ENCODE measurements at regions not wholly inside any gene's neighbourhood (a gene's known extent, or its start where the extent isn't known, plus 50 kb on each side); places are given as distances from the start of the nearest gene placed in this dataset.
A peak's percentile ranks its signal among the peaks of the same experiment; 100 is the strongest.
"Not testable (repeated sequence)": the region's sequence is repeated elsewhere in the genome, so short reads cannot be mapped to it uniquely, and the experiment has no call there.

DNA sequence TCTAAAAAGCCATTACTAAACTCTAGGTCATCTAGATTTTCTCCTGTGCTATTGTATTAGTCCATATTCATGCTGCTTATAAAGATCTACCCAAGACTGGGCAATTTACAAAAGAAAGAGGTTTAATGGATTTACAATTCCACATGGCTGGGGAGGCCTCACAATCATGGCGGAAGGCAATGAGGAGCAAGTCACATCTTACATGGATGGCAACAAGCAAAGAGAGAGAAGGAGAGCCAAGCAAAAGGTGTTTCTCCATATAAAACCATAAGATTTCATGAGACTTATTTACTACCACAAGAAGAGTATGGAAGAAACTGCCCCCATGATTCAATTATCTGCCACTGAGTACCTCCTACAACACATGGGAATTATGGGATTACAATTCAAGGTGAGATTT is 69.6 kb upstream of the CCDC6 start:
- not testable (repeated sequence) for DNase-seq

- peak; percentile 73 for DNase-seq
Observed at GRCh38 chr10:59971915-59972314, 65.6 kb upstream of the CCDC6 start.

GRCh38 chr10:59970396-59971368 is 64.3 kb upstream of the CCDC6 start:
- DNase-seq = no peak

DNA sequence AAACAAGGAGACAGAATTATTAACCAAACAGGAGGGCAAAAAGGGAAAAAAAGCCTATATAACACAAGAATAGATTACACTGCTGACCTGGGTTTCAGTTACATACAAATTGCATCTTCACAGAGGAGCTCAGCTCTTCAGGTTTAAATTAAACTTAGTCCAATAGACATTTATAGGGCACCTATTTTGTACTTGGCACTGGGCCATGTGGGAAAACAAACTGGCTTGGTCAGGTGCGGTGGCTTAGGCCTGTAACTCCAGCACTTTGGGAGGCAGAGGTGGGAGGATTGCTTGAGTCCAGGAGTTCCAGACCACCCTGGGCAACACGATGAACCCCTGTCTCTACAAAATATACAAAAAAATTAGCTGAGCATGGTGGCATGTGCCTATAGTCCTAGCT is 62.3 kb upstream of the CCDC6 start:
- DNase-seq = no peak

GRCh38 chr10:59967079-59967478 is 60.7 kb upstream of the CCDC6 start:
- peak; percentile 72 for DNase-seq

- DNase-seq = no peak
Observed at GRCh38 chr10:59965899-59966650, 59.7 kb upstream of the CCDC6 start.

DNA sequence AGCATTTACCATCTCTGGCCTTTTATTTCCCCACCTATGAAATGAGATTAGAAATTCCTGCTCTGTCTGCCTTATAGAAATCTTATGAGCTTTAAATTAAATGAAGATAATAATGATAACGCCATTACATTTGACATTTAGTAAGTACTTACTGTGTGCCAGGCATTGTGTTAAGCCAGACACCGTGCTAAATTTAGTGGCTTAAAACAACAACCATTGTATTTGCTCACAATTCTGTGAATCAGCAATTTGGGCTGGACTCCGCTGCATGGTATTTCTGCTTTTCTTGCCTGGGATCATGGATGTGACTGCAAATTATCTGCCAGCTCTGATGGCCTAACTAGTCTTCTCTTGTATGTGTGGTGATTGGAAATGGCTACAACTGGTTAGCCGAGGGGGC is 56.4 kb upstream of the CCDC6 start:
- no peak for DNase-seq

- DNase-seq = no peak
Observed at GRCh38 chr10:59960751-59961150, 54.4 kb upstream of the CCDC6 start.

DNA sequence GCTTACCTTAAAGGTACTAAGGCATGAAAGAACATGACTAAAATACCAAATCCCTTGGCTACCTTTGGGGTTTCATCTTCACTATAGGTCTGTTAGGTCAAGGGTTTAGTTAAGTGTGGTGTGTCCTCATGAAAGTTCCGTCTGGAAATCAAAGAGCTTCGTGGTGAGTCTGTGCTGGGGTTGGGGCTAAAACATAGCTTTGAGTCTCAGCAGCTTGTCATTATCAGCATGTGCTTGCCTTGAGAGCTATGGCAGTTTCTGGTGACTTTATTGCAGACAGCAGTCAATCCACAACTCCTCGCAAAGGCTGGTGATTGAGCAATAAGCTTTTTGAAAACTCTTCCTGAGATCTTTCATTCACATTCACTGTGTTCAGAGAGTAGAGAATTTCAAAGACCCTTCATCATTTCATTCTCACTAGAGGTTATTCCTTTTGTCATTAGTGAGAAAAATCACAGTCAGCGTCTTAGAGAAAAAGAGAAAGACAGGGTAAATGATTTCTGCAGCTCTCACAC is 53.2 kb upstream of the CCDC6 start:
- DNase-seq = peak; percentile 58

DNA sequence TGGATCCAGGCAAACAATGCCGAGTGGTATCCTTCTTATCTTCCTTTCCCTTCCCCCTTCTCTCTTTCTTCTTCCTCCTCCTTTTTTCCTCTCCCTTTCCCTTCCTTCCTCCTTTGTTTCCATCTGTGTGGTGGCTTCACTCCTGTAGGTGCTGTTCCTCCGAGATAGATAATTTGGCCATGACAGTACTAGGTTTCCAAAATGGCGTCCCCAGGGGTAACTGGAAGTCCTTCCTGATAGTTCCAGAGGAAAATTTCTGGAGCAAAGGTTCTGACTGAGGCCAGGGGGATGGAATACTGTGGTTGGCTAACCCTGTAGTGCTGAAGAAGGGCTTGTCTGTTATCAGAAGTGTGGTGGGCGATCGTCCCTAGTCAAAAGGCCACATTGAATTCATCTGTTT is 52.5 kb upstream of the CCDC6 start:
- no peak for DNase-seq

- no peak for DNase-seq
Observed at GRCh38 chr10:59957975-59958374, 51.6 kb upstream of the CCDC6 start.

Data from islet precursor cell (in vitro differentiated cells).